ENCODE measurements at regions not wholly inside any gene's neighbourhood (a gene's known extent, or its start where the extent isn't known, plus 50 kb on each side); places are given as distances from the start of the nearest gene placed in this dataset.
"Not testable (repeated sequence)": the region's sequence is repeated elsewhere in the genome, so short reads cannot be mapped to it uniquely, and the experiment has no call there.

GRCh38 chr7:56219017-56219416, 102.8 kb upstream of the NUPR2 start:
- no peak for DNase-seq (ENCODE audit: low spot score)

- no peak for DNase-seq (ENCODE audit: low spot score)
These were observed 102.3 kb upstream of the NUPR2 start for GRCh38 chr7:56218510-56218909.

GRCh38 chr7:56213574-56213973, 97.4 kb upstream of the NUPR2 start:
- DNase-seq (ENCODE audit: low spot score), result no peak

- DNase-seq (ENCODE audit: low spot score), result no peak
These were observed 90.2 kb upstream of the NUPR2 start for GRCh38 chr7:56206420-56206819.

GRCh38 chr7:56199639-56200038, 83.4 kb upstream of the NUPR2 start:
- no peak for DNase-seq (ENCODE audit: low spot score)

- not testable (repeated sequence) for DNase-seq (ENCODE audit: low spot score)
These were observed 80.0 kb upstream of the NUPR2 start for GRCh38 chr7:56196195-56196594.

GRCh38 chr7:56188823-56189346, 72.7 kb upstream of the NUPR2 start:
- no peak for DNase-seq (ENCODE audit: low spot score)

GRCh38 chr7:56188376-56188775, 72.2 kb upstream of the NUPR2 start:
- DNase-seq (ENCODE audit: low spot score), result no peak

GRCh38 chr7:56181010-56181409, 64.8 kb upstream of the NUPR2 start:
- DNase-seq (ENCODE audit: low spot score), result no peak

GRCh38 chr7:56175771-56176170, 59.6 kb upstream of the NUPR2 start:
- no peak for DNase-seq (ENCODE audit: low spot score)

GRCh38 chr7:56174875-56175760, 58.9 kb upstream of the NUPR2 start:
- no peak for DNase-seq (ENCODE audit: low spot score)

- DNase-seq (ENCODE audit: low spot score), result no peak
These were observed 58.2 kb upstream of the NUPR2 start for GRCh38 chr7:56174346-56174874.

Data from putamen (tissue), 1 donor.